ENCODE measurements at regions not wholly inside any gene's neighbourhood (a gene's known extent, or its start where the extent isn't known, plus 50 kb on each side); places are given as distances from the start of the nearest gene placed in this dataset.
"Not testable (repeated sequence)": the region's sequence is repeated elsewhere in the genome, so short reads cannot be mapped to it uniquely, and the experiment has no call there.

- H3K4me1 ChIP-seq; H3K27me3 ChIP-seq; DNase-seq; H3K4me3 ChIP-seq; H3K36me3 ChIP-seq; H3K27ac ChIP-seq; H3K9me3 ChIP-seq (replicated peaks): not testable (repeated sequence)
These were observed 50.5 kb upstream of the THOC3 start for GRCh38 chr5:176018598-176018997.

- H3K9me3 ChIP-seq (replicated peaks), result not testable (repeated sequence)
These were observed 52.7 kb upstream of the THOC3 start for GRCh38 chr5:176020852-176021251.

GRCh38 chr5:176023535-176023934 lies 55.4 kb upstream of the THOC3 start:
- H3K27ac ChIP-seq; H3K4me3 ChIP-seq; H3K9me3 ChIP-seq (replicated peaks); H3K27me3 ChIP-seq; H3K4me1 ChIP-seq; H3K36me3 ChIP-seq; DNase-seq: not testable (repeated sequence)

More at GRCh38 chr5:176020852-176021251, 52.7 kb upstream of the THOC3 start:
- H3K4me1 ChIP-seq, H3K27me3 ChIP-seq, H3K36me3 ChIP-seq, H3K4me3 ChIP-seq, DNase-seq, H3K27ac ChIP-seq: not testable (repeated sequence)

GRCh38 chr5:176029445-176029844 lies 61.3 kb upstream of the THOC3 start:
- H3K27me3 ChIP-seq; H3K36me3 ChIP-seq; H3K9me3 ChIP-seq (replicated peaks); H3K4me3 ChIP-seq; DNase-seq; H3K27ac ChIP-seq; H3K4me1 ChIP-seq: not testable (repeated sequence)

- H3K9me3 ChIP-seq (replicated peaks); H3K4me3 ChIP-seq; H3K36me3 ChIP-seq; DNase-seq; H3K27ac ChIP-seq; H3K27me3 ChIP-seq; H3K4me1 ChIP-seq: not testable (repeated sequence)
These were observed 62.4 kb upstream of the THOC3 start for GRCh38 chr5:176030361-176031117.

- H3K4me1 ChIP-seq; H3K27me3 ChIP-seq; H3K27ac ChIP-seq; H3K36me3 ChIP-seq; DNase-seq; H3K4me3 ChIP-seq; H3K9me3 ChIP-seq (replicated peaks): not testable (repeated sequence)
These were observed 63.0 kb upstream of the THOC3 start for GRCh38 chr5:176031118-176031510.

- not testable (repeated sequence) for H3K4me1 ChIP-seq; DNase-seq; H3K4me3 ChIP-seq; H3K27me3 ChIP-seq; H3K9me3 ChIP-seq (replicated peaks); H3K36me3 ChIP-seq; H3K27ac ChIP-seq
These were observed 65.1 kb upstream of the THOC3 start for GRCh38 chr5:176033186-176033585.

- H3K27me3 ChIP-seq; H3K4me3 ChIP-seq; H3K27ac ChIP-seq; H3K4me1 ChIP-seq; H3K9me3 ChIP-seq (replicated peaks); DNase-seq; H3K36me3 ChIP-seq: not testable (repeated sequence)
These were observed 66.5 kb upstream of the THOC3 start for GRCh38 chr5:176034407-176035200.

- H3K4me3 ChIP-seq; H3K4me1 ChIP-seq; H3K9me3 ChIP-seq (replicated peaks); DNase-seq; H3K27me3 ChIP-seq; H3K36me3 ChIP-seq; H3K27ac ChIP-seq: not testable (repeated sequence)
These were observed 67.1 kb upstream of the THOC3 start for GRCh38 chr5:176035201-176035530.

- H3K9me3 ChIP-seq (replicated peaks); H3K27ac ChIP-seq; H3K27me3 ChIP-seq; DNase-seq; H3K4me3 ChIP-seq; H3K36me3 ChIP-seq; H3K4me1 ChIP-seq: not testable (repeated sequence)
These were observed 67.7 kb upstream of the THOC3 start for GRCh38 chr5:176035816-176036308.

- DNase-seq; H3K27ac ChIP-seq; H3K9me3 ChIP-seq (replicated peaks); H3K4me3 ChIP-seq; H3K4me1 ChIP-seq; H3K27me3 ChIP-seq; H3K36me3 ChIP-seq: not testable (repeated sequence)
These were observed 68.3 kb upstream of the THOC3 start for GRCh38 chr5:176036391-176036790.

GRCh38 chr5:176037190-176037589 lies 69.1 kb upstream of the THOC3 start:
- H3K4me3 ChIP-seq; DNase-seq; H3K27ac ChIP-seq; H3K4me1 ChIP-seq; H3K27me3 ChIP-seq; H3K36me3 ChIP-seq; H3K9me3 ChIP-seq (replicated peaks): not testable (repeated sequence)

- not testable (repeated sequence) for DNase-seq; H3K4me3 ChIP-seq; H3K4me1 ChIP-seq; H3K9me3 ChIP-seq (replicated peaks); H3K36me3 ChIP-seq; H3K27me3 ChIP-seq; H3K27ac ChIP-seq
These were observed 72.1 kb upstream of the THOC3 start for GRCh38 chr5:176040105-176040801.

- not testable (repeated sequence) for H3K4me1 ChIP-seq; H3K9me3 ChIP-seq (replicated peaks); H3K27ac ChIP-seq; DNase-seq; H3K36me3 ChIP-seq; H3K27me3 ChIP-seq; H3K4me3 ChIP-seq
These were observed 73.3 kb upstream of the THOC3 start for GRCh38 chr5:176041248-176041994.

Measured in SJCRH30 (cell line).